GM19240 (cell line): ENCODE measurements at regions not wholly inside any gene's neighbourhood (a gene's known extent, or its start where the extent isn't known, plus 50 kb on each side); places are given as distances from the start of the nearest gene placed in this dataset.

Experiments used
- DNase-seq: peaks from one replicate; pipeline ENCODE4 v3.0.0; 2011; ENCODE audit warnings: low spot score; ENCODE audit not compliant: insufficient read length

GRCh38 chr2:173419506-173419905 is 64.8 kb downstream of the CDCA7 start:
- DNase-seq, result no peak

DNA sequence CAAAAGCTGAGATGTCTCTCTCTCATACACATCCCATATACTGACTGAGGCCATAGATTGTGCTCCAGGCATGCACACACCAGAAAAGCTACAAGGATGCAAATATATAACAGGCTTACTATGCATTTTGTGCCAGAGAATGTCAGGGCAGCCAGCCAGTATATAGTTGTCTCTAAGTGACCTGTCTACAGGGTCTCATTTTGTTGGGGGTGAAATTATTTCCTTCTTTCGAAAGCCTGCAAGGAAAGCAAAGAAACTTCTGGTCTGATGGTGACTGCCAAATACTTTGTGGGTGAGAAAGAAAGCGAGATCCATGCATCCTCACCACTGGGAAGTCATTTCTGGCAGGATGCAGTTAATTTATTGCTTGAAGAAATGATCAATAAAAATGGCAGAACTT is 70.2 kb downstream of the CDCA7 start:
- no peak for DNase-seq

DNA sequence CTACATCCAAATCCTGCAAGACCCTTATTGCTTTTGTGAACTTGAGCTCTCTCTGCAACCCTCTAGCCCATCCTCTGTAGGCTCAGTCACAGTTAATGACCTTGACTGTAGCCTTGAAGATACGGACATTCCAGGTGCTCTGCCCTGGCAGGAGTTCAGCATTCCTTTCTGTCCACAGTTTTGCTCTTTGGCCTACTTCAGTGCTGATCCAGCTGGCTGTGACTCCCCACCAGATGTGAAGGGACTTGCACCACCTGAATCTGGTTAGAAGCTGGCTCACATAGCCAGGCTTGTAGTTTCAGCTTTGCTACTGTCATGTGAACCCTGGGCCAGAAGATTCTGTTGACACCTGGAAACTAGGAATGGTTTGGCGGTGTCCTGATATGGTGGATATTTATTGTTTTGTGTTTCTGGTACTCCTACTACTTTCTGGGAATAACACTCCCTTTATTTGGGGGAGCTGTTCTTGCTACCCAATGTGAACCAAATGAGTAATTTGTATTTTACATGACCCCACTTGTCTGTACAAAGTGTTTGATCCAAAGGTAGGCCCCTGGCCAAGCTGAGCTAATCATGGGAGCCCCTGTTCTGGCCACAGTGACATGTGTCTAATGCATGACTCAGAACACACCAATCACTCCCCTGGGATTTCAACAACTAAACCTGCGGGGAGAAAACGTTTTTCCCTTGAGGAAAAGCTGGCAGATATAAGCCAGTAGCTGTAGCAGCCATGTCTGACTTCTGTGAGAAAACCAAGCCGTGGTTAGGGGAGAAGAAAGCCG is 73.4 kb downstream of the CDCA7 start:
- no peak for DNase-seq

- DNase-seq, result no peak
Measured at GRCh38 chr2:173431191-173431590, 76.5 kb downstream of the CDCA7 start.

- DNase-seq, result no peak
Measured at GRCh38 chr2:173432049-173432754, 77.5 kb downstream of the CDCA7 start.

DNA sequence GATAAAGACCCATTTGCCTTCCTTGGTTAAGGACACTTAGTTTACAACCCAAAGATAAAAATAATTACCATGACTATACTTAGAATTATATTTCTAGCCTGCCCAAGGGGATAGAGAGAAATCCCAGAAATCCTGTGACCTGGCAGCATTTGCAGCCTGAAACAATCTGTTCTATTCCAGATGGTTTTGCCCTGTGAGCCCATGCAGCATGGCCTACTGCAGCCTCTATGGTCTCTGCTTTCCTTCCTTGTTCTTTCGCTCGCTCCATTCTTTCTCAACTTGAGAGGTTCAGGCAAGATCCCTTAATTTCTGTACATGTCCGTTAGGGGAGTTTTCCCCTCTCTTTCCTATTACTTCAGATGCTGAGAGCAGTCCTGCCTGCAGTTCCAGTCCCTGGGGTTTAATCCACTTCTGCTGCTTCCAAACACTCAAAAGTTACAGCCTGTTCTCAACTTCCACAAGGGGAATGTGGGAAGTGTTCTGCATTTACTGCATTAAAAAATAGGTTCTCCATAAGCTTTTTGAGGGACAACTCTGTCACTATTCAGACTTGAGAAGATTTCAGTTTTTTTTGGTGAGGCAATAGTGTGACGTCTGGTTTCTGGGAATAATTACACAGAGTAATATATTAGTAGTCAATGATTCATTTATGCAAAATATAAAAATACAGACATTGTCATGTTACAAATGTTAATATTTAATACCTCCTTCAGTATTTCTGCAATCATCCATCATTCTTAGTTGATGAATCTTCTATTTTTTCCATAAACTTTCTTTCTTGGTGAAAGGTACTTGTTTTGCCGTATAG is 80.3 kb downstream of the CDCA7 start:
- no peak for DNase-seq

- DNase-seq, result no peak
Measured at GRCh38 chr2:173435574-173435973, 80.9 kb downstream of the CDCA7 start.

GRCh38 chr2:173436088-173436487 is 81.4 kb downstream of the CDCA7 start:
- no peak for DNase-seq

DNA sequence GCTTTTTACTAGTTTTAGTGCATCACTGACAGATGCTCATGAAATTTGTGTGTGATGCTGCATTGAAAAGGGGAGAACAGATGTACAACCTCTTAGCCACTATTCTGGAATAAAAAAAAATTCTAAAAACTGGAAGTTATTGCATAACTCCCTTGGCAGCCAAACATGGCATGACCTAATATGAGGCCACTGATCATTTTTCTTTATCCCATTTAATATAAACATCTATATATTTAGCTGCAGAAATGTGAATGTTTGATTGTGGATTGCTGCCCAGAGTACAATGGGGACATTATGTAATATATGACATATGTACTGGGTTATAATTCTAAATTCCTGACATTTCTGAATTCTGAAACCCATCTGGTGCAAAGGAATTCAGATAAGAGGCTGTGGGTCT is 86.5 kb downstream of the CDCA7 start:
- DNase-seq, result no peak

- no peak for DNase-seq
Measured at GRCh38 chr2:173442542-173442941, 87.9 kb downstream of the CDCA7 start.

DNA sequence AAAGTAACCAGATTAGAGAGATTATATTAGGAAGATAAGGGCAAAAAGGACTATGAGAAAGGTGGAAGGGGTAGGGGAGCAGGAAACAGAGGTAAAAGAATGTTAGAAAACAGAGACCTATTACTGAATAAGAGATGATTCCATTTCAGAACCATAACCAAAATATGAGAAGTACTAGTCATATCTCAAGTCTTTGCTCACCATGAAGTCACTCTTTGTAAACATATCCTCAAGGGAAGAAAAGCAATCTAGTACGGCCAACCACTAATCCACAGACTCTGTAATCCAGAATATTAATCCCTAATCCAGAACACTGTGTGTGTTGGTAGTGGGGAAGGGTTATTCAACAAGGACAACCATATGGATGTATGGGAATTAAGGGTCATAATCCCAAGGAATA is 92.0 kb downstream of the CDCA7 start:
- no peak for DNase-seq

- peak; percentile 45 for DNase-seq
Measured at GRCh38 chr2:173448938-173449471, 94.3 kb downstream of the CDCA7 start.

GRCh38 chr2:173451118-173451517 is 96.4 kb downstream of the CDCA7 start:
- DNase-seq, result no peak

DNA sequence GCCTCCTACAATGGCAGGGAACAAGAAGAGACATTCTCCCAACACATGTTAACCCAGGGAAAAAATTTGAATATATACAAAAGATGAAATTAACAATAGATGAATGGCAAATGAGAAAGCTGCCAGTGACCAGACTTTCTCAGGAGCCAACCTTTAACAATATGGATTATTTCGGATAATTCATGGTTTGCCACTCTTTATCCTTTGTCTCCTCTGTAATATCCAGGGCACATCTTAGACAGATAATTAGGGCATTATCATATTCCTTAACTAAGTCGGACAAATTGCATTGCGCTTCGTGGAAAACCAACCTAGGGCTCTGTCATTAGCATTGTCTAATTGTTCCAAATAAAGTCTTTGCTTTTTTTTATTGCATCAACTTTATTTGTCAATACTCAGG is 97.3 kb downstream of the CDCA7 start:
- no peak for DNase-seq

GRCh38 chr2:173452416-173452815 is 97.7 kb downstream of the CDCA7 start:
- DNase-seq, result no peak

GRCh38 chr2:173456960-173457359 is 102.3 kb downstream of the CDCA7 start:
- DNase-seq, result no peak

DNA sequence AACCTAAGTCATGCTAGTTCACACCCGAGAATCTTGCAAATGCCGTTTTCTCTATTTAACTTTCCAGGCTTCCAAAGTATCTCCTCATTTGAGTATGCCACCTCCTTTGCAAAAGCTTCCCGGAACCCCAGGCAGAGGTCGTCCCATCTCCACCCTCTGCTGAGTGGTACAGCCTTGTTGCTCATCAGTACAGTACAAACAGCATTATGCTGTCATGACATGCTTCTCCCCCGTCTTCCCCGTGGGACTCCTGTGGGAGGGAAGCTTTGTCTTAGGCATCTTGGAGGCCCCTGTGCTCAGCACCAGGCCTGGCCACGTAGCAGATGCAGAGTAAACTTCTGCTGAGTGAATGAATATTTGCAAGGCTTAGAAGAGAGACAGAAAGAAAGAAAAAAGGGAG is 102.7 kb downstream of the CDCA7 start:
- no peak for DNase-seq

DNA sequence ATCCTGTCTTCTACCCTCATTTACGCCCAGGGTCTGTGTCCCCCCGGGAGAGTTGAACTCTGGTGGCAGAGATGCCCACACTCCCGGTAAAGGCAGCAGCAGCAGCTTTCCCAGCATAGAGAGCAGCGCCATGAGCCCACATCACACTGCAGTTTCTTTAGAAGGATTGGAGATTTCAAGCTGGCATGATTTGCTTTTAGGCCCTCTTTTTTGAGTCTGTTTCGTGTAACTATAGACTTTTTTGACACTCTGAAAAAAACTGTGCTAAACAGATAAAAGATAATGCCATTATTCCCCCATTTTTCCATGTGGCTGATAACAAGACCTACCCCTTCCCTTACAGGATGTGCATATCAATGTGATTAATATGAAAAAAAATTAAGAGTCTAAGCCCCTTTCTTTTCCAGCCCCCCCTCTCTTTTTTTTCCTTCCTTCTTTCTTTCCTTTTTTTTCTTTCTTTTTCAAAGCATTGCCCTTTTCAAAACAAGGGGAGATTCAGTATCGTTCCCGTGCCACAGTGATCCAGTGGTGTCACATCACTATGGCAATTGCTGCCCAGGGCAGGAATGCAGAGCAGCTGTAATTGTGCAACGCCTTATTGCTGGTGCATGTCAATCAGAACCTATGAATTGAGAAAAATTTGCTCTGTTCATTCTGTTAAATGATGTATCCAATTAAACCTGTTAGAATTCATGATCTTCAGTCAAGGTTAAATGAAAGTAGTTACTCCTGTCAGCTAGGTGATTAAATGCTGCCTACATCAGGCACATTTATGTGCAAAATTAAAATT is 104.5 kb downstream of the CDCA7 start:
- no peak for DNase-seq

DNA sequence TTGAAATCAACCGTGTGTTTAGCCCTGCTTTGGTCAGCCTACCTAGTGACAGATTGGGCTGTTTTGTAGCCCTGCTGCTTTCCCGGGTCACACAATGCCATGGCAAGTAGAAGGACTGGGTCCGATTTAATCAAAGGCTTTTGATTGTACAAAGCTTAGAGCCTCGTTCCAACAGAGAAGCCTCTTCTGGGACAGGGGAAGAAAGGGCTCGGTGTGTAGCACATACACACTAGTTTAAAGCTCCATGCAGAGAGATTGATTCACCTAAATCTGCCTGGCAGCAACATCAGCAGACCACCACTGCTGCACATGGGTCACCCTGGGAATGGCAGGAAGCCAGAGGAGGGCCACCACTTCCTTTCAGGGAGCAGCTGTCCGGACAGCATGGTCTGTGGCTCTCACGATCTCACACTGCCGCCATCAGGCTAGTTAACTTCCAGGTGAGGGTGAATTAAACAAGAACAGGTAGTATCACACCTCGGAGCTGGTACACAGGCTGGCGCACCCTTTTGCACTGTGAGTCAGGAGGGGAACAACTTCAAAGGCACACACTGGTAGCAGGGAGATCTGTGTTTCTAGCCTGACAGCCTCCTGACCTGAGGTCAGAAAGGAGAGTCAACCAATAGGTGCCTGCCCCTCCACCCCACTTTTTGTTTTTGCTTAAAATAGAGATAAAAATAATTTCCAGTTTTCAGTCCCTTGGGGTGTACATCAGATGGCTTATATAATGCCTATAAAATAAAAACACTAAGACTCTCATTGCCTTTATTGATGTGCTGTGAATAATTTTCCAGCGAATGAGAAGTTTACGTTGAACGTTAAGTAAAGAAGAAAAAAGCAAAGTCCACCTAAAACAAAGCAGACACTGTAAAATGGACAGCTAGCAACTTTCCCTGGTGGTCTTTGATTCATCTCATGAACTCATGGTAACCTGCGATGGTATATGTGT is 108.5 kb downstream of the CDCA7 start:
- no peak for DNase-seq

DNA sequence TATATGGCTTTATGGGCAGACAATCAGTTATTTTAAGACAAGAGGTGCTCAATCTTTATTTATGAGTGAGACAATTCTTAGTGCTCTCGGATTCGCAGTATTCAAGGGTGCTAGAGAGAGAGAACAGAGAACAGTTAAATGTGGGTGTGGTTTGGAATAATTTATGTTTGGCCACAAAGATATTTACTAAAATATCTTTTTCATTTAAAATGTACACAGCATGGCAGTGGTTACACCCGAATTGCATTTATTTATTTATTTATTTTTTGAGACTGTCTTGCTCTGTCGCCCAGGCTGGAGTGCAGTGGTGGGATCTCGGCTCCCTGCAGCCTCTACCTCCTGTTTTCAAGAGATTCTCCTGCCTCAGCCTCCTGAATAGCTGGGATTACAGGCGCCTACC is 109.2 kb downstream of the CDCA7 start:
- no peak for DNase-seq
